ENCODE measurements at regions not wholly inside any gene's neighbourhood (a gene's known extent, or its start where the extent isn't known, plus 50 kb on each side); places are given as distances from the start of the nearest gene placed in this dataset.
"Not testable (repeated sequence)": the region's sequence is repeated elsewhere in the genome, so short reads cannot be mapped to it uniquely, and the experiment has no call there.

- no peak for DNase-seq (ENCODE audit: low spot score)
Observed at GRCh38 chr13:83825676-83826075, 56.6 kb downstream of the SLITRK1 start.

DNA sequence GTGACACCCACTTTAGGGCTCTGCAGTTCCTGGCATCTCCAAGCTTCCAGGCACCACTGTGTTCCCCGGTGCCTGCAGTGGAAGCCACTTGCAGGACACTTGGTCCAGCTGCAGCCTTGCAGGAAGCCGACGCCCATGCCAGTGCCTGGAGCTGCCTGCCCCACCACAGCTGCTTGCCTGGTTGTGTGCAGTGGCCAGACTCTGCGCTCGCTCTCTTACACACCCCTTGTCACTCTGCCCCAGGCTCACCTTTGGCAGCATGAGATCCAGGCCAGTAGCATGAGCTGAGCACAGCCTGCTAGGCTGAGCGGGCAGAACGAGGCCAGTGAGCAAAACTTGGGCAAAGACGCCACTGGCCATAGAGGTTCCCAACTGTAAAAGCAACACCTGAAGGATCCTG, 57.7 kb downstream of the SLITRK1 start:
- DNase-seq (ENCODE audit: low spot score): no peak

- DNase-seq (ENCODE audit: low spot score): no peak
Observed at GRCh38 chr13:83824120-83824519, 58.2 kb downstream of the SLITRK1 start.

GRCh38 chr13:83819611-83820010, 62.7 kb downstream of the SLITRK1 start:
- DNase-seq (ENCODE audit: low spot score): no peak

DNA sequence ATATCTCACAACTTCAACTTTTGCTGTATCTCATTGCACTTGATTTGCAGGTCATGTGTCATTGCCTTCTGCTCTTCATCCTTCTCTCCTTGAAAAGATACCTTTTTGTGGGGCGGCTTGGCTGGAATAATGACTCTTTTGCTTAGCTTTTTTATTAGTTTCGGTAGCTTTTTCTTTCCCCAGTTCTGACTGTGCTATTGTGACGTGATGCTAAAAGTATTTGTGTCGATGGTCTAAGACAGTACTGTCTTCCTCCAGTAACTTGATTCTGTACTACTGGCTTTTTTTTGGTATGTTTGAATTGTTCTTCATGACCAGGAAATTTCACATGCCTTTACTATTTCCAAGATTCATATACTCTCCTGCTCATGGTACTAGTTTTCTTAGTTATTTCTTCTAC, 63.1 kb downstream of the SLITRK1 start:
- DNase-seq (ENCODE audit: low spot score): no peak

GRCh38 chr13:83816081-83816480, 66.2 kb downstream of the SLITRK1 start:
- no peak for DNase-seq (ENCODE audit: low spot score)

GRCh38 chr13:83815598-83815997, 66.7 kb downstream of the SLITRK1 start:
- DNase-seq (ENCODE audit: low spot score): no peak

- DNase-seq (ENCODE audit: low spot score): no peak
Observed at GRCh38 chr13:83810136-83810535, 72.1 kb downstream of the SLITRK1 start.

DNA sequence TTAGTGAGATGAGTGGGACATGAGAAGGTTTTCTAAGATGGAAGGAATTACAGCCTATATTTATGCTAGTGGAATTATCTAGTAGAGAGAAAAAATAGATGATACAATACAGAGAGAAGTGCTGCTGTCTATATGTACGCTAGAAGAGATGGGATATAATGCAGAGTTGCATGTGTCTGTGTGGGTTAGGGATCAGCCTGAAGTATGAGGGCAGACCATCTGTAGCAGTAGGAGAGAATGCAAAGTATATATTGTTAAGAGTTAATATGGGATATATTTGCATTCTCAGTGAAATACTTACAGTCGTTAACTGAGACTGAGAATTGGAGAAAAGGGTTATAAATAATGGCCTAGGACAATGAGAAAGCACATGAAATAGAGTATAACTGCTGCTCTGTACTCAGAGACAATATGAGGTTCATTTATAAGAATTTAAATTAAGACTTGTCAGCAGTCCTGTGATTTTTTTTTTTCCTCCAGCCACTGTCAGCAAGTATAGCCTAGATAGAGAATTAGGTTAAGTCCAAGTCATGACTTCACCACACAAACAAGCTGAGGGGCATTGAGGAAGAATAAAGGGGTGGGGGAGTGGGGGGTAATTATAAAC, 77.8 kb downstream of the SLITRK1 start:
- no peak for DNase-seq (ENCODE audit: low spot score)

- no peak for DNase-seq (ENCODE audit: low spot score)
Observed at GRCh38 chr13:83798731-83799130, 83.5 kb downstream of the SLITRK1 start.

- no peak for DNase-seq (ENCODE audit: low spot score)
Observed at GRCh38 chr13:83796364-83796763, 85.9 kb downstream of the SLITRK1 start.

- DNase-seq (ENCODE audit: low spot score): no peak
Observed at GRCh38 chr13:83794583-83794982, 87.7 kb downstream of the SLITRK1 start.

- no peak for DNase-seq (ENCODE audit: low spot score)
Observed at GRCh38 chr13:83780227-83780626, 102.0 kb downstream of the SLITRK1 start.

DNA sequence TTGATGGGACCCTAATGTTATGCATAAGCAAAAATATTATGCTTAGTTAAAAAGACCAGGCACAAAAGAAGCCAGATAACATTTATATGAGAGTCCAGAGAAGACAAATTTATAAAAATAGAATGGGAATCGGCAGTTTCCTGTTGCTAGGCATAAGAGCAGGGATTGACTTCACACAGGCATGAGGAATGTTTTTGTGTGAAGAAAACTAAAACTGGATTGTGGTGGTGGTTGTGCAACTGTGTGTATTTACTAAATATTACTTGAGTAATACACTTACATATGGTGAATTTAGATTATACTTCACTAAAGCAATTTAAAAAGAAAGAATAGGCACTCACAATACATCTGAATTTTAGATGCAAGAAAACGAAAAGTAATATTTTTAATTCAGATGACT, 108.3 kb downstream of the SLITRK1 start:
- no peak for DNase-seq (ENCODE audit: low spot score)

GRCh38 chr13:83765796-83766195, 116.5 kb downstream of the SLITRK1 start:
- DNase-seq (ENCODE audit: low spot score): no peak

GRCh38 chr13:83761631-83762030, 120.6 kb downstream of the SLITRK1 start:
- DNase-seq (ENCODE audit: low spot score): no peak

- not testable (repeated sequence) for DNase-seq (ENCODE audit: low spot score)
Observed at GRCh38 chr13:83755210-83755609, 127.1 kb downstream of the SLITRK1 start.

- DNase-seq (ENCODE audit: low spot score): no peak
Observed at GRCh38 chr13:83753912-83754624, 128.2 kb downstream of the SLITRK1 start.

GRCh38 chr13:83752141-83752540, 130.1 kb downstream of the SLITRK1 start:
- no peak for DNase-seq (ENCODE audit: low spot score)

- no peak for DNase-seq (ENCODE audit: low spot score)
Observed at GRCh38 chr13:83740622-83741021, 141.7 kb downstream of the SLITRK1 start.

DNA sequence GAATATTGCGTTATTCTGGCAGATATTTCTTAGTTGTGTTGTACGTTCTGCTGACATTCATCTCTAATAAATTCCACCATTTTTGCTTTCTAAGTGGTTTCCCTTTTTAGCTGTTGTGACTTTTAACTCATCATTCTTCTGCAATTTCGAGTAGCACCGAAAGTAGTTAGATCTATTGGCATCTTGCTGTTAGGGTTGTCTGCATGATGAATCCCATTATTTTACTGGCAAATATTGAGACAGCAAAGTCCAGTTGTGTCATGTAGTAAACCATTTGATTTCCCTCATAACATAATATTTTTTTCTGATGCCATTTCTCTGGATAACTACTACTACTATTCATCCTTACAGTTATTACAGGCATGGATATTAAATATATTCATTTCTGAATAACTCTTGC, 143.9 kb downstream of the SLITRK1 start:
- DNase-seq (ENCODE audit: low spot score): no peak

GRCh38 chr13:83733293-83733692, 149.0 kb downstream of the SLITRK1 start:
- DNase-seq (ENCODE audit: low spot score): no peak

GRCh38 chr13:83732755-83733154, 149.5 kb downstream of the SLITRK1 start:
- no peak for DNase-seq (ENCODE audit: low spot score)

- no peak for DNase-seq (ENCODE audit: low spot score)
Observed at GRCh38 chr13:83731113-83731512, 151.2 kb downstream of the SLITRK1 start.
